ENCODE measurements at regions not wholly inside any gene's neighbourhood (a gene's known extent, or its start where the extent isn't known, plus 50 kb on each side); places are given as distances from the start of the nearest gene placed in this dataset.

GRCh38 chr11:38952698-38953097 lies 2354.7 kb upstream of the RAG2 start:
- ATAC-seq (no peak), DNase-seq (ENCODE audit: low read depth, low spot score) (no peak)
- H3K27me3 ChIP-seq (ENCODE audit: insufficient read depth, low read length): no peaks in the 10 kb centered on the region
- peaks cover 3 to 8% of the 10 kb centered on the region in 2 experiments; a peak in 2 of 4 replicates for H3K9me3 ChIP-seq (ENCODE audit: control insufficient read depth in 1 of 2, insufficient read depth in 1 of 2, low read depth in 1 of 2, low read length in 2 of 2)
- H3K4me1 ChIP-seq (ENCODE audit: control insufficient read depth in 1 of 2, insufficient read depth in 2 of 2, low read length in 2 of 2): no peaks in the 10 kb centered on the region
- H3K27ac ChIP-seq (ENCODE audit: low read depth, low read length): no peak overlapping the region
- RAD21 ChIA-PET (ENCODE audit: low non-redundant PET in 1 of 2, low total read pairs in 2 of 2, uncharacterized antibody in 2 of 2, unreplicated experiment in 2 of 2): no interaction called here
- H3K36me3 ChIP-seq (ENCODE audit: control insufficient read depth in 1 of 2, insufficient read depth in 2 of 2, low read length in 2 of 2): no peaks in the 10 kb centered on the region
- H3K4me3 ChIP-seq (replicated peaks in 1 of 2; ENCODE audit: low read depth in 1 of 2, low read length in 2 of 2): no peak overlapping the region
- POLR2A ChIA-PET: no interaction called here
- H2AFZ ChIP-seq (ENCODE audit: low read depth, low read length, poor library complexity, severe bottlenecking): no peak overlapping the region
- CTCF ChIA-PET: no interaction called here
- H3K9ac ChIP-seq (ENCODE audit: low read length): no peak overlapping the region
- no TSS peak for BruUV-seq (replicated peaks)
- intact Hi-C loops (cut with micrococcal nuclease): no loop called here
- H4K20me1 ChIP-seq (ENCODE audit: insufficient read depth): no peaks in the 10 kb centered on the region
- H3K9me2 ChIP-seq (ENCODE audit: insufficient read depth): no peaks in the 10 kb centered on the region
- no peaks in the 10 kb centered on the region for H3K79me2 ChIP-seq (ENCODE audit: insufficient read depth, low read length)
- no peak overlapping the region for H3K4me2 ChIP-seq (ENCODE audit: low read length)
- TF ChIP-seq MAX (IDR thresholded peaks at IDR 0.05) (no peak), ATF3 (IDR thresholded peaks at IDR 0.05) (no peak), ZNF274 (IDR thresholded peaks at IDR 0.05; ENCODE audit: low read depth, low read length) (no peak), EZH2phosphoT487 (IDR thresholded peaks at IDR 0.05; ENCODE audit: borderline replicate concordance) (no peak), POLR2AphosphoS5 (IDR thresholded peaks at IDR 0.05; ENCODE audit: low read depth, low read length) (no peak), YY1 (IDR thresholded peaks at IDR 0.05; ENCODE audit: extremely low read depth, insufficient replicate concordance, low read depth, low read length) (no peak), RAD21 (IDR thresholded peaks at IDR 0.05; ENCODE audit: low read depth) (no peak), EGR1 (IDR thresholded peaks at IDR 0.05; ENCODE audit: low read depth) (no peak), REST (IDR thresholded peaks at IDR 0.05; ENCODE audit: low read depth) (no peak), ZFX (IDR thresholded peaks at IDR 0.05) (no peak), CEBPB (IDR thresholded peaks at IDR 0.05; ENCODE audit: low read depth) (no peak), EZH2 (IDR thresholded peaks at IDR 0.05) (no peak), ZBTB33 (IDR thresholded peaks at IDR 0.05; ENCODE audit: extremely low read depth, insufficient replicate concordance, low read length) (no peak), JUND (IDR thresholded peaks at IDR 0.05) (no peak), SP1 (IDR thresholded peaks at IDR 0.05; ENCODE audit: low read depth) (no peak), POLR2A (IDR thresholded peaks at IDR 0.05; ENCODE audit: borderline replicate concordance, extremely low read depth, insufficient read depth, insufficient read length) (no peak), CTCF (IDR thresholded peaks at IDR 0.05 in 2 of 3, conservative IDR thresholded peaks at IDR 0.05 in 1 of 3; ENCODE audit: borderline replicate concordance in 1 of 3, insufficient read depth in 1 of 3, low read depth in 2 of 3, low read length in 2 of 3) (no peak), CBX3 (IDR thresholded peaks at IDR 0.05; ENCODE audit: low read depth) (no peak)
